K562 (cell line): ENCODE measurements at regions not wholly inside any gene's neighbourhood (a gene's known extent, or its start where the extent isn't known, plus 50 kb on each side); places are given as distances from the start of the nearest gene placed in this dataset.

Source experiments
- ATAC-seq: fragments of 200-7000 bp; cut with Tn5 transposase; 3 replicates; pipeline ENCODE4 v1.9.1; 2020; ENCODE audit warnings: moderate library complexity
- BruUV-seq: library from RNA; stranded (reverse); fragments of 400-500 nt; replicated peaks from 2 replicates; lab custom pipeline; 2021; lab: Mats Ljungman, UMichigan
- CTCF ChIA-PET: fragments of 300-600 bp; formaldehyde crosslinking; extraction: SDS; loops from one replicate; lab custom pipeline; 2021; ENCODE audit warnings: low intra/inter-chr PET ratio; lab: Yijun Ruan, JAX
- POLR2A ChIA-PET: fragments of 300-600, 350-650 bp; sonication (Branson Sonifier 250); formaldehyde crosslinking; extraction: SDS; loops from one replicate; lab custom pipeline; 2021; ENCODE audit warnings: antibody characterized with exemption, inconsistent platforms; lab: Yijun Ruan, JAX
- DNase-seq, 4 experiments: peaks; one replicate each; pipeline versions ENCODE4 v3.0.0 to v3.0.0-alpha.2; 2011 to 2018; ENCODE audit warnings: low spot score in 3 of 4, mixed read lengths in 3 of 4; ENCODE audit errors: extremely low read depth in 1 of 4
- FAIRE-seq: peaks from 2 replicates; lab custom pipeline; 2011; peaks lifted over from hg19 to GRCh38; lab: Jason Lieb, UNC
- H2AFZ ChIP-seq: 2 replicates; pipeline ENCODE4 v1.6.0; 2011; ENCODE audit warnings: low read depth, low read length, control low read depth, inconsistent platforms
- H3K27ac ChIP-seq: fragments of 200-600 bp; 3 replicates; pipeline ENCODE4 v1.8.0; 2011; ENCODE audit warnings: low read depth, mild to moderate bottlenecking, control low read depth, inconsistent platforms, low read length, moderate library complexity, mixed read lengths; ENCODE audit errors: extremely low read depth
- H3K27me3 ChIP-seq, 2 experiments: fragments of 300-600 bp in 1 of 2; 2 replicates in 1 of 2; 3 replicates in 1 of 2; pipeline versions ENCODE4 v1.6.0 to v1.8.0; 2011; ENCODE audit warnings: inconsistent platforms in 2 of 2, low read length in 2 of 2, mild to moderate bottlenecking in 1 of 2, mixed read lengths in 1 of 2, moderate library complexity in 1 of 2; ENCODE audit not compliant: control insufficient read depth in 2 of 2, insufficient read depth in 2 of 2
- H3K36me3 ChIP-seq: fragments of 300-600 bp; 3 replicates; pipeline ENCODE4 v1.8.0; 2011; ENCODE audit warnings: mild to moderate bottlenecking, low read length, inconsistent platforms; ENCODE audit not compliant: control insufficient read depth, insufficient read depth
- H3K4me1 ChIP-seq, 2 experiments: fragments of 200-600 bp in 1 of 2; replicated peaks in 1 of 2; 2 replicates in 1 of 2; 3 replicates in 1 of 2; pipeline versions ENCODE4 v1.5.1 to v1.8.0; 2011; ENCODE audit warnings: inconsistent platforms in 2 of 2, low read length in 2 of 2, mild to moderate bottlenecking in 1 of 2, mixed read lengths in 1 of 2, moderate library complexity in 1 of 2; ENCODE audit not compliant: control insufficient read depth in 2 of 2, insufficient read depth in 2 of 2
- H3K4me2 ChIP-seq: 2 replicates; pipeline ENCODE4 v1.6.1; 2011; ENCODE audit warnings: low read length, control low read depth, inconsistent platforms, mixed read lengths; ENCODE audit not compliant: insufficient read depth
- H3K4me3 ChIP-seq: fragments of 200-600 bp; sonication (generic), shearing (Covaris generic); 2 replicates; pipeline ENCODE4 v1.5.1; 2016; ENCODE audit warnings: control low read depth, inconsistent platforms
- H3K79me2 ChIP-seq: fragments of 200-600 bp; 3 replicates; pipeline ENCODE4 v1.8.0; 2011; ENCODE audit warnings: low read length, inconsistent platforms; ENCODE audit not compliant: control insufficient read depth, insufficient read depth
- H3K9ac ChIP-seq, 2 experiments: 2 replicates each; pipeline versions ENCODE4 v1.6.0 to v1.6.1; 2011; ENCODE audit warnings: low read depth in 2 of 2, low read length in 2 of 2, control low read depth in 1 of 2, inconsistent platforms in 1 of 2, mild to moderate bottlenecking in 1 of 2, mixed read lengths in 1 of 2; ENCODE audit not compliant: insufficient read depth in 1 of 2
- H3K9me1 ChIP-seq: one replicate; pipeline ENCODE4 v1.6.0; 2011; ENCODE audit warnings: inconsistent platforms, mild to moderate bottlenecking, low read length, moderate library complexity; ENCODE audit not compliant: control insufficient read depth, insufficient read depth
- H3K9me3 ChIP-seq: replicated peaks from 2 replicates; pipeline ENCODE4 v1.5.1; 2011; ENCODE audit warnings: low read depth, low read length, inconsistent platforms; ENCODE audit not compliant: control insufficient read depth, insufficient read depth
- H4K20me1 ChIP-seq: replicated peaks from 2 replicates; pipeline ENCODE4 v1.6.1; 2011; ENCODE audit warnings: low read length, inconsistent platforms, mixed read lengths; ENCODE audit not compliant: control insufficient read depth, insufficient read depth
- CHD2 ChIP-seq: IDR thresholded peaks from 2 replicates; pipeline ENCODE4 v1.6.1; 2011; ENCODE audit warnings: low read depth, low read length
- CREM ChIP-seq: IDR thresholded peaks from 2 replicates; pipeline ENCODE4 v1.6.1; 2014; ENCODE audit warnings: antibody characterized with exemption, low read depth
- HBP1 ChIP-seq: fragments of 450-650 bp; formaldehyde crosslinking; IDR thresholded peaks from 2 replicates; pipeline ENCODE4 v1.4.0; 2022; ENCODE audit warnings: missing genetic modification characterization
- POLR3A ChIP-seq: IDR thresholded peaks from 2 replicates; pipeline ENCODE4 v1.6.1; 2011; ENCODE audit warnings: borderline replicate concordance, mild to moderate bottlenecking, moderate library complexity; ENCODE audit not compliant: insufficient read length, insufficient read depth; ENCODE audit errors: extremely low read depth
- REST ChIP-seq, 2 experiments: fragments of 450-650 bp; formaldehyde crosslinking in 1 of 2; IDR thresholded peaks; 2 replicates each; pipeline versions ENCODE4 v1.4.0 to v1.6.1; 2014 to 2020; ENCODE audit warnings: mild to moderate bottlenecking in 2 of 2, borderline replicate concordance in 1 of 2, low read depth in 1 of 2
- RHOXF2B ChIP-seq: fragments of 250-450 bp; sonication (Bioruptor Pico); conservative IDR thresholded peaks from 2 replicates; pipeline ENCODE4 v1.5.1; 2021
- SMAD4 ChIP-seq: fragments of 250-450 bp; sonication (Bioruptor Pico); conservative IDR thresholded peaks from 2 replicates; pipeline ENCODE4 v1.8.0; 2021; ENCODE audit warnings: inconsistent platforms, mild to moderate bottlenecking, moderate library complexity
- ZNF224 ChIP-seq: sonication (generic); formaldehyde crosslinking; IDR thresholded peaks from 2 replicates; pipeline ENCODE4 v1.8.0; 2022; ENCODE audit warnings: mild to moderate bottlenecking, missing genetic modification reagents
- ZNF583 ChIP-seq: fragments of 250-450 bp; sonication (Bioruptor Pico); IDR thresholded peaks from 2 replicates; pipeline ENCODE4 v1.4.0; 2020
- ZNF644 ChIP-seq: fragments of 200-800 bp; sonication (Bioruptor generic); IDR thresholded peaks from 2 replicates; pipeline ENCODE4 v1.6.1; 2016; ENCODE audit warnings: low read depth, missing genetic modification characterization, missing compliant biosample characterization
- WGBS: fragments of 100-300 bp; shearing (Covaris generic); methylation state at CpG from one replicate; pipeline ENCODE4 v1.1.6; 2016; ENCODE audit warnings: low coverage, mixed read lengths; ENCODE audit not compliant: insufficient coverage; ENCODE audit errors: missing lambda C conversion rate; 5-methylcytosine and 5-hydroxymethylcytosine counted together
- in situ Hi-C: fragments of 300-500 bp; cut with MboI; formaldehyde crosslinking; loops from 4 replicates; pipeline ENCODE4 v1.15.0; 2018; ENCODE audit warnings: inconsistent platforms, mixed read lengths
- intact Hi-C: fragments of 100-400 bp; cut with micrococcal nuclease; formaldehyde crosslinking; loops from 2 replicates; pipeline ENCODE4 v1.14.2; 2022

DNA sequence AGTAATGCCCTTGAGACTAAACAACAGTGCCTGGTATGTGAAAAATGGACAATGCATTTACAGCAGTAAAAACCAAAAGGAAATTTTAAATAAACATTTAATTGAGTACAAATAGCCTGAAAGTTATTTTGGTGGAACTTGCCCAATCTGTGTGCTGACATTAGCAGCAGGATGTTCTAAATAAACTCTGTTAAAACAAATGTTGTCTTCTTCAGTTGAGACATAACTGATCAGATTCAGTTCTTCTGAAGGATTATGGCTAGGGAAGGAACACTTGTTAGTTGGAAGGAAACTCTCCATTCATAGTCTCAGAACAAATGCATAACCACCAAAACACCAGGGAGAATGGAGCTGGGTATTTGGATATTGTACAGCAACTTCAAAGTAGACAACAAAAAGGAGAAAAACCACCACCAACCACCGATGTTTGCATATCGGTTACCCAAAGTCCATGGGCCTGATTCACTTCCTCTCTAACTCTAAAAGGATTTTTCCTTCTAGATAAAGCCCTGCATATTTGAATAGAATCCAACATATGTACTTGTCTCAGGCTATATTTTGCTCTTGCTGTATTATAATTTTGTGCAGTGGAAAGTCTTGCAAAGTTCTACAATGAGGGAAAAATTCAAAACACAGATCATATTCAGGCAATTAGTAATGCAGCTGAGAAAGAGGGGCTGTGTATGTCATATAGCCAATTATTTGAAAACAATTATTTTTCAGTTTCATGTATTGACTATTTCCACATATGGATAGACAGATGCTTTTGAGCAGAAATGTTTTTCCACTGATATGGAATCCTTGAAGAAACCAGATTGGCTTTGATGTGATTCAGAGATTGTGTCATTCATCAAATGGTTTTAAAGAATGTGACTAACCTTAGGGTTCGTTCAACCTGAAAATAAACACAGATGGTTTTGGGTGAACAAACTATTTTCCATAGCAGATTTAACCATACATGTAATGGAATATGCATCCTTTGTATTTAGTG lies 152.2 kb upstream of the BMP4 start (continued):
- no peak for TF ChIP-seq CREM
- no peak for TF ChIP-seq ZNF583 (CRISPR knock-in tag)

DNA sequence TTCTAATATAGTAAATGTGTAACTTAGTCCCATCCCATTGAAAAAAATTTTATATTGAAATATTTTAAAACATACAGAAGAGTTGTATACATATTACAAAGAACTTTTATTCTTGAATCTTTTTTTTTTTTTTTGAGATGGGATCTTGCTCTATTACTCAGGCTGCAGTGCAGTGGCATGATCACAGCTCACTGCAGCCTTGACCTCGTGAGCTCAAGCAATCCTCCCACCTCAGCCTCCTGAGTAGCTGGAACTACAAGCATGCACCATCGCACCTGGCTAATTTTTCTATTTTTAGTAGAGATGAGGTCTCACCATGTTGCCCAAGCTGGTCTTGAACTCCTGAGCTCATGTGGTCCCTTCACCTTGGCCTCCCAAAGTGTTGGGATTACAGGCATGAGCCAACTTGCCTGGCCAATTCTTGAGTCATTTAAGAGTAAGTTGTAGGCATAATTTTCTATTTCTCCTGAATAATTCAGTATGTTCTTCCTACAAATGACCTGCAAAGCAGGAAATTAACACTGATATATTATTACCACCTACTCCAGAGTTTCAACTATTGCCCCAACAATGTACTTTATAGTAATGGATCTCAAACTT lies 153.0 kb upstream of the BMP4 start:
- WGBS: 0% methylated on average over 2 of the region's 2 CpGs
- intact Hi-C loops: no loop called here
- no peaks in the 10 kb centered on the region for H3K9me3 ChIP-seq
- no peak overlapping the region for H3K4me2 ChIP-seq
- no peak overlapping the region for H3K9ac ChIP-seq
- CTCF ChIA-PET: no interaction called here
- no peaks in the 10 kb centered on the region for H3K4me1 ChIP-seq
- in situ Hi-C loops: no loop called here
- H3K4me3 ChIP-seq: no peak overlapping the region
- no TSS peak for BruUV-seq
- no peak for DNase-seq
- no peaks in the 10 kb centered on the region for H4K20me1 ChIP-seq
- no peaks in the 10 kb centered on the region for H3K79me2 ChIP-seq
- FAIRE-seq: no peak
- no peaks in the 10 kb centered on the region for H3K27me3 ChIP-seq
- H3K27ac ChIP-seq: no peak overlapping the region
- H3K36me3 ChIP-seq: no peaks in the 10 kb centered on the region
- H2AFZ ChIP-seq: no peak overlapping the region
- POLR2A ChIA-PET: no interaction called here
- no peak for ATAC-seq
- H3K9me1 ChIP-seq: no peaks in the 10 kb centered on the region
- TF ChIP-seq ZNF644 (tag) (no peak), SMAD4 (CRISPR knock-in tag) (no peak), CHD2 (no peak), RHOXF2B (no peak), HBP1 (no peak), REST (IDR thresholded peaks at IDR 0.05; ENCODE audit: borderline replicate concordance) (no peak), REST (CRISPR knock-in tag; IDR thresholded peaks at IDR 0.05; ENCODE audit: low read depth) (no peak), POLR3A (no peak), ZNF224 (CRISPR knock-in tag) (no peak)
